HG03342 (cell line): ENCODE measurements at regions not wholly inside any gene's neighbourhood (a gene's known extent, or its start where the extent isn't known, plus 50 kb on each side); places are given as distances from the start of the nearest gene placed in this dataset.

ENCODE experiments used
- ATAC-seq: cut with Tn5 transposase; IDR thresholded peaks from one replicate; pipeline ENCODE4 v1.9.1; 2021; ENCODE audit warnings: mild to moderate bottlenecking, moderate library complexity; ENCODE audit not compliant: unreplicated experiment

DNA sequence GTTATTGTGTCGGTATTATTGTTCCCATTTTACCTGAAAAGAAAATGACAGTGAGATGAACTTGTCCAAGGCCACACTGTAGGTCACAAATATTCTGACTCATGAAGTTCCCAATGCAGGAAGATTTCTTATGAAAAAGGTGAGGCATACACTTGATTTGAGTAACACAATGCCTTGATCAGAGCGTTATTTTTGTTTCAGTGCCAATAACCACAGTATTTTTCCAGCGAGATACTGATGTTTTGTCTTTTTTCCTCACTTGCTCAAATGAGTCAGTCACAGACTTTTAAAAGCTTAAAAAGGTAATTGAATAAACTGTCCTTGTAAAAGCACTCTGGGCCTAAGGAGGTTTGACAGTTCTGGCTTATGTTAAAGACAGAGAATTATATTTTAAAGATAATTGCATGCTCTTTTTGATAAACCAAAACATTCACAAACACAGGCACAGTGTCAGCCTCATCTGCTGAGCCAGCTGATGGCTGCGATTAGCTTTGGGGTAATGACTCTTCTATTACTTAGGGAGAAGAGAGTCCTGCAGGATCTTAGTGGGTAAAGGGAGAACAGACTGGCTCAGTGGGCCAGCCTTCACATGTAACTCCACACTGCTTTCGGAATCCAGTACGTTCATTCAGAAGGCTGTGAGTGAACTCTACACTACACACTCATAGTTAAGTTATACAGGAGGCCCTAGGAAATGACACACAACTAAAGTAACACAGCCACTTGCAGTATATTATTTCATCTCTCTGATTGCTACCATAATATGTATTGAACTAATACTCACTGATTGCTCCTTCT is 165.5 kb upstream of the CD180 start:
- ATAC-seq, result no peak

DNA sequence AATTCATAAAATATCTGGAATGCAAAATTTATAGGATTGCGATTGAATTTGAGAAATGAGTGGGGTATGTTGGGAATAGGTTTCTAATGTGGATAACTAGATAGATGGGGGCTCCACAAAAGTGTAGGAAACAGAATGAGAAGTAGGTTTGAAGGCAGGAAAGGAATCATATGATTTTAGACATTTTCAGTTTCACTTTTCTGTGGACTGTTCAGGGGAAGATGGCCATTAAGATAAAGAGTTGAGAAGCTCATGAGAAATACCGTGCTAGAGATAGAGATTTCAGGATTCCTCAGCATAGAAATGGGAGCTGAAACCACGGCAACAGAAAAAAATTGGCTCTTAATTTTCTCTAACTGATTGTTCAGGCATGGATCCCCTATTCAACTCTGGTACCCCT is 163.4 kb upstream of the CD180 start:
- no peak for ATAC-seq

DNA sequence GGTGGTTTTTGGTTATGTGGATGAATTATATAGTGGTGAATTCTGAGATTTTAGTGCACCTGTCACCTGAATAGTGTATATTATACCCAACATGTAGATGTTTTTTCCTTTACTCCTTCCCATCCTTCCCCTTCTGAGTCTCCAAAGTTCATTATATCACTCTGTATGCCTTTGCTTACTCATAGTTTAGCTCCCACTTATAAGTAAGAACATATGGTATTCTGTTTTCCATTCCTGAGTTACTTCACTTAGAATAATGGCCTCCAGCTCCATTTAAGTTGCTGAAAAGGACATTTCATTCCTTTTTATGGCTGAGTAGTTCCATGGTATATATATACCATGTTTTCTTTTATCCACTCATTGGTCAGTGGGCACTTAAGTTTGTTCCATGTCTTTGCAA is 161.6 kb upstream of the CD180 start:
- no peak for ATAC-seq

DNA sequence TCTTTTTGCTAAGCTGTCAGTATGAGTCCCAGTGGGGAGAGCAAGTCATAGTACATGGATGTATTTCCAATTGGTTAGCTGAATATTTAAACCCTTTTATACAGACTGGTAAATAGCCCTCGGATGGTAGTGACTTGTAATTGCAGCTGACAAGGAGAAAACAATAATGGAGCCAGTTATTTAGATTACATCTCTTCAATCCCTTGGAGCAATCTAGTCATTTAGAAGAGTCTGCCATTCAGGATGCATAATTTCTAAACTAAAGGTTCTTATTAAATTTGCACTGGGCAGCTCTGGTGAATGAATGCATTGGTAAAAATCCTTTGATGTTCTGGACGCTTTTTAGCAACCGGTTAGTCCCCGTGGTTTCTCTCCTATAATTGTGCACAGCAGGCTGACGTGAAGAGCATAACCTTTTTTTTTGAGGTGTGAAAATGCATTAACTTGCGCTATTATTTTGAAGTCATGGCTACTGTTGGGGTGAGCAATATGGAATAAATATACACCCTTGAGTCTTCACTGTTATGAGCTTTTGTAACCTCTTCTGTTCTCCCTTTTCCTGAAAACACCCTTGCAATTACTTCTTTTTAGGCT is 158.6 kb upstream of the CD180 start:
- ATAC-seq, result no peak

DNA sequence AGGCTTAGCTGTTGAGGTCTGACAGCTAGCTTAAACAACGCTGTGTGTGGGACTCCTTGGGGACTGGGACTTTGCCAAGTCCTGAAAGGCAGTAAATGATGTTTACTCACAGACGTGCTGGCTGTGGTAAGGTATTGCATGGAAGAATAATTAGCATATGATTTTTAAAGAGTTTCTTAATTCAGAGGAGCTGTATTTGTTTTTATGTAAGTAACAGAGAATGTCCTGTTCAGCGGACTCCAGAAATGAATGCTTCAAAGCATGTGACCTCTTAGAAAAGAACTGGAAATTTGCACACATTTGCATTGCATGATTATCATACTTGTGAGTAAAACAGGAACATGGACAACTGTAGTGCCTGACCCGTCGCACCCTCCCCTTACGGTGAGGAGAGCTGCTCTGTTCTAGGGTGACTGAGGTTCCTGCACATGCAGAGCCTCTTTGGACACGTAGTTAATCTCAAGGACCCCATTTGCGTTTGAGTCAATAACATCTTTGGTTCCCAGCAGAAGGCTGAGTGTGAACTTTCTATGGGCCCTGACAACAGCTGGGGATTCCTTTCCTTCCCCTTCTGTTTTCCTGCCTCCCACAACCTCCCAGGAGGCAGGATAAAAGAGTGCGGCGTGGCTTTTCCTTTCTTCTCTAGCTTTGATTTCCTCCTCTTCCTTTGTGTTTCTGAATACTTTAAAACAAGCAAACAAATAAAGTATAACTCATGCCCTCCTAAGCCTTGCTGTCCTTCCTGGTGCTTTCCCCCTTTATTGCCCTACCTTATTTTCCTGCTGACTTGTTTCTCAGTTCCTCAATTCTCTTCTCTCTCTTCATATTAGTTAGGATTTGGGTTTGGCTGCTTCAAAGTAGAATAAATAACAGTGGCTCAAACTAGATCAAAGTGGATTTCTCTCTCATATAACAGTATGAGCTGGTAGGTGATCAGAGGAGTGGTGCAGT is 157.2 kb upstream of the CD180 start:
- ATAC-seq, result no peak

DNA sequence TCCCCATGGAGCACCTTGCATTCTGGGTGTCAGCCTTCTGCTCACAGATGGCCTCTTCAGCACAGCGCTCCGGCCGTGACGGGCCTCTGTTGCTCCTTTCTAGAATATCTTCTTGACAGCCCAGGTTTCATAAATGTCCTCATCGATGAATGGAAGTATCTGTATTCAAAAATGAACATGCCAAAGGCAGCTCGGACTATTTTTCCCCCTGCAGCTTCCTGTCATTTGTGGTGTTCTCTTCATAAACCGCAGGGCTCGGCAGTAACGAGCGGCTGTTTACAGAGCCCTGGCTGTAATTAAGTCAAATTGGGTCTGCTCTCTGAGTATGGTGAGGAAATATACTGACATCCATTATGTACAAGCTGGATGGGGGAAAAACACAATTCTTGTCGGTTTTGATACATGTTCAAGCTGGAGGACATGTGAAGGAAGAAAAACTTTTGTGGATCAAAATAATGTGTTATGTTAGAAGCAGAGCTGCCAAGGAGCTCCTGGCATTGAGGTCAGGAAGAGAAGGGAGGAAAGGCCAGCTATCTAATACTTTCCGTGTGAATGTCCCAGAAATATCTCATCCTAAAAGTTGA is 154.1 kb upstream of the CD180 start:
- no peak for ATAC-seq

DNA sequence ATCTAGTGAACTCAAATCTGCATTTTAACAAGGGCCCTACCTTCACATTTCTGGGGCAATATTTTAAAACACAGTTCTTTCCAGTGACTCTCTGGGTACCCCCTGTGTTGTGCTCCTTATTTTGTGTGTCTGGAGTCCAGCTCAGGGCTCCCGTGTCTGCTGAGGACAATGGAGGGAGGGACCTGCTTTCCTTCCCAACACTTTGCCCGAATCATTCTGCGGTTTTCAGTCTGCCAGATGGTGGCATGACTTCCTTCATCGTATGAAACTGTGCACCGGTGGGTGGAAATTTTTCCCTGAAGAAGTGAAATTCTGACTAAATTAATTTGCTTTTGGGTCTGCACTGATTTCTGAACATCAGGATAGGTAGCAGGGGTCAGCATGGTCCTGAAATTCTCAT is 153.6 kb upstream of the CD180 start:
- ATAC-seq, result no peak

DNA sequence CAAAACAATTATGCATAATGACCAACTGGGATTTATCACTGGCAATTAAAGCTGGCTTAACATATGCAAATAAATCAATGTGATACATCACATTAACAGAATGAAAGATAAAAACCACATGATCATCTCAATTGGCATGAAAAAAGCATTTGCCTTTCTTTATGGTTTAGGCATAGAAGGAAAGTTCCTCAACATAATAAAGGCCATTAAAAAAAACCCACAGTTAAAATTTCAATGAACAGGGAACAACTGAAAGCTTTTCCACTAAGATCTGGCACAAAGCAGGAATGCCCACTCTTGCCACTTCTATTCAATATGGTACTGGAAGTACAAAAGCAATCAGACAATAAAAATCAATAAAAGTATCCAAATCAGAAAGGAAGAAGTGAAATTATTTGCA is 151.2 kb upstream of the CD180 start:
- no peak for ATAC-seq

DNA sequence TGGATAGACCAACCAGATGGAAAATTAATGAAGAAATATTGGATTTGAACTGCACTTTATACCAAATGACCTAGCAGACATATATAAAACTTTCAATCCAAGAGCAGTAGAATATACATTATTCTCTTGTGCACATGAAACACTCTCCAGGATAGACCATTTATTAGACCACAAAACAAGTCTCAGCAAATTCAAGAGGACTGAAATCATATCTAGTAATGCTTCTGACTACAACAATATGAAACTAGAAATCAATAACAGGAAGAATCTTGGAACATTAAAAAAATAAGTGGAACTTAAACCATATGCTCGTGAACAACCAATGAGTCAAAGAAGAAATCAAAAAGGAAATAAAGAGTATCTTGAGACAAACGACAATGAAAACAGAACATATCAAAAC is 150.0 kb upstream of the CD180 start:
- ATAC-seq, result no peak

DNA sequence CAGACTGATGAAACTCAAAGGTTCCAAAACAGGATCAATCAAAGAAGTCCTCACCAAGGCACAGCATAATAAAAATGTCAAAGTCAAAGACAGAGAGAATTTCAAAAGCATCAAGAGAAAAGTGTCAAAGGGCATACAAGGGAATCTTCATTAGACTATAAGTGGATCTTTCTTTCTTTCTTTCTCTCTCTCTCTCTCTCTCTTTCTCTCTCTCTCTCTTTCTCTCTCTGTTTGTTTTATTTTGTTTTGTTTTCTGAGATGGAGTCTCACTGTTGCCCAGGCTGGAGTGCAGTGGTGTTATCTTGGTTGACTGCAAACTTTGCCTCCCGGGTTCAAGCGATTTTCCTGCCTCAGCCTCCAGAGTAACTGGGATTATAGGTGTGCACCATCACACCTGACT is 148.3 kb upstream of the CD180 start:
- no peak for ATAC-seq

DNA sequence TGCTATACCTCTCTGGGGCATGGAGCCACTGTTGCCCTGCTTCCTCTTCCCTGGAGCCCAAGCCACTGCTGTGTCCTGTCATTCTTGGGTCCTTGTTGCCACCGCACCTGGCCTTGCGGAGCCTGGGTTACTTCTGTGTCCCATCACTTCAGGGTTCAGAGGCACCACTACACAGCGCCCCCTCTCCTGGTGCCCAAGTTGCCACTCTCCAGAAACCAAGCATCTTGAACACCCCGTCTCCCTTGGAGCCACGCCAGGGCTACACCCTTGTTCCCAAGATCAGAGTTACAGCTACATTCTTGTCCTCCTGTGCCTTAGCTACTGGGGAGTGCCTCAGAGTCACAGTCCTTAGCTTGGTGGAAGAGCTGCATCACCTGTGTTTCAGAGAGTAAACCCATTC is 147.2 kb upstream of the CD180 start:
- ATAC-seq, result no peak

DNA sequence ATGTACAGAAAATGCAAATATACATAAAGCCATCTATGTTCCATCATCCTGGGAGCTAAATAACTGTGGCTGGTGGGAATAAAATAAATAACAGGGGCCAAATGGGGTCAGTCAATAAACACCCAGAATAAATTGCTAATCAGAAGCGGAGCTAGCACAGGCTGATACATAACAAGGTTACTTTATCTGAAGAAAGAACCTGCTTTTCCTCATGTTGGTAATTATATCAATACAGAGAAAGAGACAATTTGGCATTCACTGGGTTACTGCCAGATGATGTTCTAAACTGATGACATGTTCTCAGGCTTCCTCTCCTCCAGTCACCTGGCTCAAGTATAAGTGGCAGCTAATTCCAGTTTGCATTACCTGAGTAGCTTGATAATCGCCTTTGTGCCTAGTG is 144.9 kb upstream of the CD180 start:
- ATAC-seq, result no peak

DNA sequence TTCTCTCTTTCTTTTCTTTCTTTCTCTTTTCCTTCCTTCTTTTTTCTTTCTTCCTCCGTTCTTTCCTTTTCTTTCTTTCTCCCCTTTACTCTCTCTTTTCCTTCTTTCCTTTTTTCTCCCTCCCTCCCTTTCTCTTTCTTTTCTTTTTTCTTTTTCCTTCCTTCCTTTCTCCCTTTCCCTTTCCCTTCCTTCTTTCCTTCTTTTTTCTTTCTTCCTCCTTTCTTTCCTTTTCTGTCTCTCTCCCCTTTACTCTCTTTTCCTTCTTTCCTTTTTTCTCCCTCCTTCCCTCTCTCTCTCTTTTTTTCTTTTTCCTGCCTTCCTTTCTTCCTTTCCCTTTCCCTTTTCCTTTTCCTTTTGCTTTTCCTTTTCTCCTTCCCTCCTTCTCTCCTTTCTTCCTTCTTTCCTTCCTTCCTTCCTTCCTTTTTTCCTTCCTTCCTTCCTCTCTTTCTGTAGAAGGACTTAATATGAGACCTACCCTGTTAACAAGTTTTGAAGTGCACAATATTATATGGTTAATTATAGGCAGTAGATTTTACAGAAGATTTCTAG is 142.7 kb upstream of the CD180 start:
- ATAC-seq, result no peak

DNA sequence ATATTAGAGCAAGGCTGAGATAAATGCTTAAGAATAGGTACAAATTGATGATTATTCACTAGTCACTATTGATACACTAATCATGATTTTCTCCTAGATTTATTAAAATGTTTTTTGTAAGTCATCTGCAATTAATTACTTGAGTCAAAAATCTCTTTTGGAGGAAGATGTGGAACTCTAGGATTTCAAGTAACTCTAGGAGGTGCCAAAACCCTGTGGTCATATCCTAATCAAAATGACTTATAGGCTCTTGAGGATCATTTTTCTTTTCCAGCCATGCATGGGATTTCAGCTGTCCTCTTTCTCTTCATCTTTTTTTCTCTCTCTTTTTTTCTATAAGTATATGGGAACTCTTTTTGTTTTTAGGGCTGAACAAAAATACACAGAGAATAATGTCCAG is 141.8 kb upstream of the CD180 start:
- ATAC-seq, result no peak

DNA sequence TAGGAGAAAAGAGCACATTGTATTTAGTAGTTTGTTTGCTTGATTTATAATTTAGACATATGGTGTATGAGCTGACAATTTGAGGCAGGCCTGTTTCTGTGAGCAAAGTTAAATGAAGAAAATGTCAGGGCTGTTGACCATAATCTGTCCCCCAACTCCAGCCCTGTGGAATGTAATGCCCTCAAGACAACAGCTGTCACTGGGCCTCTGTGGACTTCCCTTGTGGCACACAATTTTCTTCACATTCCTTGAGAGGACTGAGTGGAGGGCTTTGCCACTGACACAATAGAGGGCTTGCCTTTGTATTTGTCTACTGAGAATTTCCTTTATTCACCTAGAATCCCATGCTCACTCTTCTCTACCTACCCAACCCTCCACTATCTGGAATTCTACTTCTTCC is 141.2 kb upstream of the CD180 start:
- no peak for ATAC-seq

DNA sequence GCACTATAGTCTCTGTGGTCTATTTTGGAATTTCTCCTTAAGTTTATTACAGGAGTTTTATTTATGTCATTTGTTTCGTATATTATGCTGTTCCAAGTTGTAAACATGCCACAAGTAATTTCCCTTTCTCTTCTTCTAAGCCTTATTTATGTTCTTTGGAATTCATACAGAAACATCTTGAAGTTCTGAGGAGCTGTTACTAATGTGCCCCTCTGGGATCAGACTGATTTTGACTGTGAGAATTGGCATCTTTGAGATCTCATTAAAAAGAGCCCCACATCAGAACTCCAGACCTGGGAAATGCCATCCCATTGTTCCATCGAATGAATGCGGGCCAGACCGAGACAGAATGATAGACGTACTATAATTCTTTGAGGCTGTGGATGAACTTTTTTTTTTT is 138.8 kb upstream of the CD180 start:
- ATAC-seq, result no peak

DNA sequence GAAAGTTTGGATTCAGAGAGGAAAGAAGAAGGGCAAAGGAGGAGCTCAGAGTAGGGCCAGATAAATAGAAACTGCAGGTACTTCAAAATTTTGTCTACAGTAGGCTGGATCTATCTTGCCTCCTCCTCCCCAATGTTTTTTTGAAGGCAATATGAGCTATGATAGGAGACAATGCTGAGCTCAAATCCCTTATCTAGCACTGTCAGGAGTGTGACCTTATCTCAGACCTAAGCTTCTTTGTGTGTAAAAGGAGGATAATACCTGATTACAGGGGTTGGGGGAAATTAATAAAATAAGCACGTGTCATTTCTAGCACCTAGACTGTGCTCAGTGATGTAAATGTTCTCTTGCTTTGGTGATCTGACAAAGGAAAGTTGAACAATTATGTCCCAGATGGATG is 137.8 kb upstream of the CD180 start:
- no peak for ATAC-seq

DNA sequence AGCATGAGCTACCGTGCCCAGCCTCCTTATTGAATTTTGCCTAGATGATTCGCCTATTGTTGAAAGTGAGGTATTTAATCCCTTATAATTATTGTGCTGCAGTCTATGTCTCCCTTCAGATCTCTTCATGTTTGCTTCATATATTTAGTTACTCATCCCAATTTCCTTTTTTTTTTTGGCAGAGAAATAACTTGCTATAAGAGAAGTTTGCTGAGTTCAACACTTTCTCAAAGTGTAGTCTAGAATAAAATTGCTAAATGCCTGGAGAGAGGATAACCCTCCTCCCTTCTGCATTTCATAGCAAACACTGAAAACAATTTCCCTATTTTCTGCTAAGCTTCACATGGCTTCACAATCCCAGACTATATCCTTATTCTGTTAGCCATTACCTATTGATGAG is 136.6 kb upstream of the CD180 start:
- no peak for ATAC-seq

DNA sequence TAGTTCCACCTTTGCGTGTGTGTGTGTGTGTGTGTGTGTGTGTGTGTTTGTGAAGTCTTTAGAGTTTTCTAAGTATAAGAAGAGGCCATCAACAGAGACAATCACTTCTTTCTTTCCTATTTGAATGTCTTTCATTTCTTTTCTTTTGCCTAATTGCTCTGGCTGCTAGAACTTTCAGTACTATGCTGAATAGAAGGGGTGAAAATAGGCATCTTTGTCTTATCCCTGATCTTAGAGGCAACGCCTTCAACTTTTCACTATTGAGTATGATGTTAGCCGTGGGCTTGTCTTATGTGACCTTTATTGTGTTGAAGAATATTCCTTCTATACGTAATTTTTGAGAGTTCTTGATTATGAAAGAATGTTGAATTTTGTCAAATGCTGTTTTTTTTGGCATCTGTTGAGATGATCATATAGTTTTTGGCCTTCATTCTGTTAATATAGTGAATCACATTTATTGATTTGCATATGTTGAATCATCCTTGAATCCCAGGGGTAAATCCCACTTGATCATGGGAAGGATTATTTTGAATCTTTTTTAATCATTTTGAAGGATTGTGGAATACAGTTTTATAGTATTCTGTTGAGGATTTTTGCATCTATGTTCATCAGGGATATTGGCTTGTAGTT is 134.8 kb upstream of the CD180 start:
- no peak for ATAC-seq

DNA sequence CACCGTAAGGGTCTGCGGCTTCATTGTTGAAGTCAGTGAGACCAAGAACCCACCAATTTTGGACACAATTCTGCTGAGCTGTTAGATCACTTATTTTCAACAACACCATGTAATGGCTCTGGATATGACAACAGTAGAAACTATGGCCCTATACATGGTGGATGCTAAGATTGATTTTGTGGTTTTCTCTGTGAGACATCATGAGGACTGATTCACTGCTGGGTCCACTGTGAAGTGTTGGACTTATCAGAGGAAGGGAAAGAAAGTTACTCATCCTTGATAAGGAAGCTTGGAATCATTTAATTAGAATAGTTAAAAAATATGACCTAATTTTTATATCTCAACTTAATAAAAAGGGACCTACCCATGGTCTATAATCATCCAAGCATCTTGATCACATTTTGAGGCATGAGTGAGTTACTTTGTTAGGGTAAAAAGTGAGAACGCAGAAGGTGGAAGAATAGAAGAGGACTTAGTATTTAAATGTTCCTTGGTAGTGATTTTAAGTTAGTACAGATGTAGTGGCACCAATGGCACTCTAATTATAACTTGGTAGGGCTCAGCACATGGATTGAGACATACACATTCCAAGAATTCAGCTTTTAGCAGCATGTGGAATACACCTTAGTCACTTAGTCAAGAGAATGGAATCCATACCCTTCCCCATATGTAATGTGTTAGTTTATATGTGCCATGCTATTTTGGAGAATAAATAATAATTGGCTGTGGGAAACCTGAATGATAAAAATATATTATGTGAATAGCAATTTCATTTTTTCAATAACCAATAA is 123.5 kb upstream of the CD180 start:
- ATAC-seq, result no peak
